A673 (cell line): ENCODE measurements at regions not wholly inside any gene's neighbourhood (a gene's known extent, or its start where the extent isn't known, plus 50 kb on each side); places are given as distances from the start of the nearest gene placed in this dataset.
A peak's percentile ranks its signal among the peaks of the same experiment; 100 is the strongest.

ENCODE experiments used
- BruUV-seq: library from RNA; stranded (reverse); fragments of 400-500 nt; replicated peaks from 2 replicates; lab custom pipeline; 2021; lab: Mats Ljungman, UMichigan
- CTCF ChIA-PET: fragments of 300-600 bp; sonication (Branson Sonifier 250); formaldehyde crosslinking; loops from one replicate; lab custom pipeline; 2022; ENCODE audit warnings: antibody characterized with exemption; lab: Charles Lee
- POLR2A ChIA-PET: fragments of 300-600 bp; sonication (Branson Sonifier 250); formaldehyde crosslinking; loops from one replicate; lab custom pipeline; 2022; ENCODE audit warnings: antibody characterized with exemption; ENCODE audit not compliant: low non-redundant PET; lab: Charles Lee
- DNase-seq: peaks from one replicate; pipeline ENCODE4 v3.0.0-alpha.2; 2015; ENCODE audit warnings: low spot score
- H3K27ac ChIP-seq: fragments of 200-600 bp; sonication (generic); 2 replicates; pipeline ENCODE4 v1.5.1; 2016; ENCODE audit warnings: mixed run types, low read depth, mild to moderate bottlenecking, mixed read lengths, antibody characterized with exemption, low read length; ENCODE audit not compliant: poor library complexity, severe bottlenecking
- H3K27me3 ChIP-seq: fragments of 200-600 bp; sonication (generic); replicated peaks from 2 replicates; pipeline ENCODE4 v1.6.1; 2017; ENCODE audit warnings: mixed run types, low read depth, mild to moderate bottlenecking, mixed read lengths, antibody characterized with exemption, low read length; ENCODE audit not compliant: insufficient read depth, poor library complexity
- H3K36me3 ChIP-seq: fragments of 200-600 bp; sonication (generic); 2 replicates; pipeline ENCODE4 v1.6.1; 2016; ENCODE audit warnings: mixed run types, mild to moderate bottlenecking, mixed read lengths, antibody characterized with exemption, low read length; ENCODE audit not compliant: insufficient read depth, poor library complexity, severe bottlenecking
- H3K4me1 ChIP-seq: fragments of 200-600 bp; sonication (generic); 2 replicates; pipeline ENCODE4 v1.6.1; 2017; ENCODE audit warnings: mixed run types, mild to moderate bottlenecking, mixed read lengths, antibody characterized with exemption, low read length; ENCODE audit not compliant: insufficient read depth, poor library complexity, severe bottlenecking
- H3K4me3 ChIP-seq: fragments of 200-600 bp; sonication (generic); 2 replicates; pipeline ENCODE4 v1.5.1; 2016; ENCODE audit warnings: low read depth, mixed run types, mild to moderate bottlenecking, mixed read lengths, low read length; ENCODE audit not compliant: poor library complexity, severe bottlenecking
- H3K9me3 ChIP-seq: fragments of 200-600 bp; sonication (generic); 2 replicates; pipeline ENCODE4 v1.6.1; 2016; ENCODE audit warnings: mixed run types, low read depth, mild to moderate bottlenecking, mixed read lengths, antibody characterized with exemption, low read length; ENCODE audit not compliant: poor library complexity, severe bottlenecking
- CTCF ChIP-seq: fragments of 300-800, 200-600 bp; sonication (generic); conservative IDR thresholded peaks from 2 replicates; pipeline ENCODE4 v1.5.1; 2017; ENCODE audit warnings: low read depth, mild to moderate bottlenecking, antibody characterized with exemption, low read length, moderate library complexity, mixed read lengths
- EZH2 ChIP-seq: fragments of 200-600 bp; sonication (generic); IDR thresholded peaks from 2 replicates; pipeline ENCODE4 v1.6.1; 2017; ENCODE audit warnings: borderline replicate concordance, low read depth, mild to moderate bottlenecking, mixed read lengths, antibody characterized with exemption, low read length; ENCODE audit not compliant: poor library complexity, severe bottlenecking
- intact Hi-C: fragments of 100-400 bp; cut with micrococcal nuclease; formaldehyde crosslinking; loops from one replicate; pipeline ENCODE4 v1.10.0; 2022; ENCODE audit not compliant: unreplicated experiment

DNA sequence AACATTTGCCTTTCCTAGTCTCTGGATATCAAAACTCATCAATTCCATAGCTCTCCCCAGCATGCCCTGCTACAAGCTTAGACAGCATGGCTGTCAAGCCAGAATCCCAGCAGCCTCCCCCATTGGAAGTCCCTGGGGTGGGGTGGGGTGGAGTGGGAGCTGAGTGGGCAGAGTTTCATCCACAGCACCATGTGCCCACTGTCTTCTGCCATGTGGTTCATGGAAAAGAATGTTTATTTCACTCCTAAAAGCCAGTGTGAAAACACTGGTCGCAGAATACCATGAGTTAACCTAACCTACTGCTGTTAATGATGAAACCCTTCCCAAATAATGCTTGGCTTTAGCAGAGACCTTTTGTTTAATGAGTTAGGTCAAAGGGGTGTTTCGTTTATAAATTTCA is 80.2 kb upstream of the KIRREL3 start:
- TF ChIP-seq CTCF (no peak), EZH2 (no peak)
- no peaks in the 10 kb centered on the region for H3K36me3 ChIP-seq
- CTCF ChIA-PET: interaction anchor here (0.5 kb wide), 1 partner anchor 126 kb away, joined by 5 read pairs; no protein-coding TSS in a partner anchor
- intact Hi-C loops: no loop called here
- H3K27me3 ChIP-seq: peaks cover 6% of the 10 kb centered on the region
- no TSS peak for BruUV-seq
- POLR2A ChIA-PET: no interaction called here
- no peak for DNase-seq
- H3K4me1 ChIP-seq: no peaks in the 10 kb centered on the region
- no peak overlapping the region for H3K27ac ChIP-seq
- H3K9me3 ChIP-seq: no peaks in the 10 kb centered on the region
- H3K4me3 ChIP-seq: no peak overlapping the region

DNA sequence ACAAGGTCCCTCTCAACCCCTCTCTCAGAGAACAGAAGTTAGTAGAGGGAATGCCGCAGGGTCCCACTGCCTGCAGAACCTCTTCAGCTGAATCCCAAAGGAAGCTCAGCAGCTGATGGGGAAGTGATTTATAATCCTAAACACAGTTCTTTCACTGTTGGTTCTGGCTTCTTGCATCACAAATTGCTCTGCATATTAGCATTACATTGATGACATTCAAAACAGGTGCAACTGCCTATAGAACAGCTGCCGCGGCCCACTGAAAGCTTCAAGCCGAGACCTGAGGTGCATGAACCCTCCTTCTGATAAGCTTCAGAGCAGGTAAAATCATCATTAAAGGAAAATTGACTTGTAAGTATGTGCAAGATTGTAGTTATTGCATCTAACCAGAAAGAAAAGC is 75.2 kb upstream of the KIRREL3 start:
- intact Hi-C loops: no loop called here
- POLR2A ChIA-PET: no interaction called here
- no peak for DNase-seq
- Histone ChIP-seq H3K4me3 (no peak overlapping the region), H3K36me3 (no peaks in the 10 kb centered on the region), H3K9me3 (no peaks in the 10 kb centered on the region), H3K27me3 (no peaks in the 10 kb centered on the region), H3K27ac (no peak overlapping the region), H3K4me1 (no peaks in the 10 kb centered on the region)
- BruUV-seq: no TSS peak
- TF ChIP-seq EZH2: no peak
- no peak for TF ChIP-seq CTCF
- CTCF ChIA-PET: no interaction called here

DNA sequence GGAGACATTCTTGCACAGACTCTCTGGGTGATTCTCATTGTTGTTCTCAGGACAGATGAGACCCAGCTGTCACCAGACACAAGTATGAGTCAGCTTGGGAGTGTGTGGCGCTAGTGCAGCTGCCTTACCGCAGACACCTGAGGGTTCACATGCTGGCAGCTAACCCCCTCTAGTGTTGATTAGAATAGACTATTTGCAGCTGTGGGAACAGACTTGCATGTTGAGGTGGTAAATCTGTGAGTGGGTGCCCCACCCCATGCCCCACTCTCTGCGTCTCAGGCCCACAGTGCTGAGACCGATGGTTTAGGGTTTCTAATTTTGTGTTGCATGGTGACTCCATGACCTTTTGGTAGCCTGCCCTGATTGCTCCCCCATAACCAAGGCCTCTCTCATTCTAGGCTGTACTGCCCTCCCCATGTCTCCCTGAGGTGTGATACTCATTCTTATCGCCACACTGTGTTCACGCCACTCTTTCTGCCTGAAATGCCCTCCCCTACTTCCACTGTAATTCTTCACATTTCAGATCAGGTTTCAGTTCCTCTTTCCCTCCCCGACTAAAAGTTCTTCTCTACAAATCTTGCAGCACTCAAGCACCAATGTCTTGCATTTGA is 73.7 kb upstream of the KIRREL3 start:
- H3K4me1 ChIP-seq: no peaks in the 10 kb centered on the region
- no peaks in the 10 kb centered on the region for H3K36me3 ChIP-seq
- ChIA-PET POLR2A (no interaction called here), CTCF (interaction anchor here (0.6 kb wide), 1 partner anchor 936 kb away, joined by 6 read pairs; no protein-coding TSS in a partner anchor)
- TF ChIP-seq EZH2: no peak
- TF ChIP-seq CTCF: peak; percentile 46
- peaks cover 6% of the 10 kb centered on the region for H3K27me3 ChIP-seq
- DNase-seq: peak; percentile 49
- no peak overlapping the region for H3K4me3 ChIP-seq
- no TSS peak for BruUV-seq
- H3K27ac ChIP-seq: no peak overlapping the region
- H3K9me3 ChIP-seq: no peaks in the 10 kb centered on the region
- intact Hi-C loops: no loop called here
